ENCODE measurements at regions not wholly inside any gene's neighbourhood (a gene's known extent, or its start where the extent isn't known, plus 50 kb on each side); places are given as distances from the start of the nearest gene placed in this dataset.
"Not testable (repeated sequence)": the region's sequence is repeated elsewhere in the genome, so short reads cannot be mapped to it uniquely, and the experiment has no call there.

- in situ Hi-C loops (cut with MboI; ENCODE audit: low sequenced_read_pairs); H3K4me1 ChIP-seq (ENCODE audit: control insufficient read depth, insufficient read depth, low read length); H3K79me1 ChIP-seq (ENCODE audit: low read depth in 1 of 2, low read length in 2 of 2); H3K18ac ChIP-seq (ENCODE audit: low read depth, low read length); dilution Hi-C loops (cut with HindIII; ENCODE audit: low sequenced_read_pairs, unreplicated experiment); ATAC-seq (ENCODE audit: low read depth); H2BK120ac ChIP-seq (ENCODE audit: low read depth, low read length); H4K91ac ChIP-seq (ENCODE audit: insufficient read depth, low read depth, low read length); H3K9me1 ChIP-seq (ENCODE audit: insufficient read depth, low read length); BruUV-seq (replicated peaks); H4K5ac ChIP-seq (ENCODE audit: low read depth, low read length); H4K20me1 ChIP-seq (ENCODE audit: insufficient read depth, low read length); H3K9me3 ChIP-seq (ENCODE audit: control insufficient read depth, insufficient read depth, low read length); CTCF ChIA-PET; H2BK20ac ChIP-seq (ENCODE audit: low read depth, low read length); H3K23ac ChIP-seq (ENCODE audit: low read depth, low read length); H3K27me3 ChIP-seq (ENCODE audit: control insufficient read depth, insufficient read depth, low read length); H3K4me3 ChIP-seq (ENCODE audit: insufficient read depth, low read depth, low read length); H3K36me3 ChIP-seq (ENCODE audit: control insufficient read depth, insufficient read depth, low read length); H2BK15ac ChIP-seq (ENCODE audit: low read depth, low read length); POLR2A ChIA-PET (ENCODE audit: unreplicated experiment); H2BK5ac ChIP-seq (ENCODE audit: low read depth, low read length, poor library complexity, severe bottlenecking); H2AK9ac ChIP-seq (replicated peaks; ENCODE audit: low read depth, low read length, poor library complexity); H3K4ac ChIP-seq (ENCODE audit: low read depth, low read length); intact Hi-C loops (cut with micrococcal nuclease); H2AFZ ChIP-seq (replicated peaks; ENCODE audit: low read length, poor library complexity); H2AK5ac ChIP-seq (ENCODE audit: low read depth, low read length); H3K56ac ChIP-seq (ENCODE audit: extremely low read depth, insufficient read depth, low read length); H4K8ac ChIP-seq (ENCODE audit: low read depth in 2 of 2, low read length in 2 of 2); H3K9ac ChIP-seq (ENCODE audit: low read depth, low read length); H3K27ac ChIP-seq (ENCODE audit: insufficient read depth, low read length); DNase-seq; H3K4me2 ChIP-seq (ENCODE audit: low read depth, low read length); H3K14ac ChIP-seq (replicated peaks; ENCODE audit: low read depth, low read length): not testable (repeated sequence)
- WGBS, 2 experiments (ENCODE audit: extremely low coverage in 2 of 2, insufficient read length in 1 of 2) = no CpG with 5 or more reads among the region's 5 CpGs
Observed at GRCh38 chr17:71205951-71206350, 914.9 kb upstream of the SOX9 start.

Data from IMR-90 (cell line).